Mammary epithelial cell (primary cell): ENCODE measurements at regions not wholly inside any gene's neighbourhood (a gene's known extent, or its start where the extent isn't known, plus 50 kb on each side); places are given as distances from the start of the nearest gene placed in this dataset.

Experiments
- CTCF ChIP-seq, 2 donors: IDR thresholded peaks in 1 of 2; conservative IDR thresholded peaks in 1 of 2; 2 replicates each; pipeline ENCODE4 v1.5.1; 2011 to 2012; ENCODE audit warnings: inconsistent platforms in 2 of 2, low read length in 2 of 2, mild to moderate bottlenecking in 2 of 2, control low read depth in 1 of 2, low read depth in 1 of 2; ENCODE audit not compliant: insufficient read depth in 1 of 2; ENCODE audit errors: extremely low read depth in 1 of 2
- EZH2 ChIP-seq: IDR thresholded peaks from 2 replicates; pipeline ENCODE4 v1.6.1; 2012; ENCODE audit warnings: low read length, inconsistent platforms, borderline replicate concordance

GRCh38 chr2:151174127-151174526 lies 87.5 kb downstream of the RBM43 start:
- TF ChIP-seq CTCF (conservative IDR thresholded peaks at IDR 0.05 in 1 of 2, IDR thresholded peaks at IDR 0.05 in 1 of 2; ENCODE audit: extremely low read depth in 1 of 2, insufficient read depth in 1 of 2, low read depth in 1 of 2, low read length in 2 of 2) (no peak), EZH2 (no peak)
